ENCODE measurements at regions not wholly inside any gene's neighbourhood (a gene's known extent, or its start where the extent isn't known, plus 50 kb on each side); places are given as distances from the start of the nearest gene placed in this dataset.

GRCh38 chr9:104980039-104980654 lies 52.2 kb upstream of the ABCA1 start:
- DNase-seq (ENCODE audit: low spot score in 2 of 2): no peak
- TF ChIP-seq, protein P1, sequence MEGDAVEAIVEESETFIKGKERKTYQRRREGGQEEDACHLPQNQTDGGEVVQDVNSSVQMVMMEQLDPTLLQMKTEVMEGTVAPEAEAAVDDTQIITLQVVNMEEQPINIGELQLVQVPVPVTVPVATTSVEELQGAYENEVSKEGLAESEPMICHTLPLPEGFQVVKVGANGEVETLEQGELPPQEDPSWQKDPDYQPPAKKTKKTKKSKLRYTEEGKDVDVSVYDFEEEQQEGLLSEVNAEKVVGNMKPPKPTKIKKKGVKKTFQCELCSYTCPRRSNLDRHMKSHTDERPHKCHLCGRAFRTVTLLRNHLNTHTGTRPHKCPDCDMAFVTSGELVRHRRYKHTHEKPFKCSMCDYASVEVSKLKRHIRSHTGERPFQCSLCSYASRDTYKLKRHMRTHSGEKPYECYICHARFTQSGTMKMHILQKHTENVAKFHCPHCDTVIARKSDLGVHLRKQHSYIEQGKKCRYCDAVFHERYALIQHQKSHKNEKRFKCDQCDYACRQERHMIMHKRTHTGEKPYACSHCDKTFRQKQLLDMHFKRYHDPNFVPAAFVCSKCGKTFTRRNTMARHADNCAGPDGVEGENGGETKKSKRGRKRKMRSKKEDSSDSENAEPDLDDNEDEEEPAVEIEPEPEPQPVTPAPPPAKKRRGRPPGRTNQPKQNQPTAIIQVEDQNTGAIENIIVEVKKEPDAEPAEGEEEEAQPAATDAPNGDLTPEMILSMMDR (IDR thresholded peaks at IDR 0.05): no peak
- TF ChIP-seq POLR2A (IDR thresholded peaks at IDR 0.05): no peak
- intact Hi-C loops (cut with DNase I; ENCODE audit: low total_unique reads): no loop called here
- H3K4me3 ChIP-seq (ENCODE audit: low read depth, poor library complexity, severe bottlenecking): no peak overlapping the region
- WGBS, 2 donors: 77 to 82% methylated on average over 5 of the region's 5 CpGs

- 93 to 95% methylated on average over 8 of the region's 8 CpGs for WGBS, 2 donors
- DNase-seq (ENCODE audit: low spot score in 2 of 2): no peak
- intact Hi-C loops (cut with DNase I; ENCODE audit: low total_unique reads): no loop called here
- H3K4me3 ChIP-seq (ENCODE audit: low read depth, poor library complexity, severe bottlenecking): no peak overlapping the region
- no peak for TF ChIP-seq POLR2A (IDR thresholded peaks at IDR 0.05)
- TF ChIP-seq, protein P1 (IDR thresholded peaks at IDR 0.05): no peak
Measured at GRCh38 chr9:104981543-104982129, 53.7 kb upstream of the ABCA1 start.

- intact Hi-C loops (cut with DNase I; ENCODE audit: low total_unique reads): no loop called here
Measured at GRCh38 chr9:104982543-104982942, 54.6 kb upstream of the ABCA1 start.

DNA sequence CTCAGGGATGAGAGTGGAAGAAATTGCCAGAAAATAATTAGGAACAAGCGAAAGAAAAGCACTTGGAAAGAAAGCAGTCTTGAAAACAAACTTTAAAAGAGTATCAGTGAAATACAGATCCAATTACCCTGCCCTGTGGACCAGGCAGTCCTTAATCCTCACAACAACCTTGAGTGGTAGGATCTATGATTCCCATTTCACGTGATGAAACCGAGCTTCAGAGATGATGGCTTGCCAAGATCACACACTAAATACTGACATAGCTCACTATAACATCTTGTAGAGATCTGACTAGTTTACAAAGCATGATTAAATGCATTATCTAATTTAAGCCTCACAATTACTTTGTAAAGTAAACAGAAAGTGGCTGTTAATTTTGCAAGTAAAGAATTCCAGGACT lies 55.5 kb upstream of the ABCA1 start:
- TF ChIP-seq POLR2A (IDR thresholded peaks at IDR 0.05): no peak
- TF ChIP-seq, protein P1 (IDR thresholded peaks at IDR 0.05): no peak
- DNase-seq (ENCODE audit: low spot score in 2 of 2): no peak
- intact Hi-C loops (cut with DNase I; ENCODE audit: low total_unique reads): no loop called here
- H3K4me3 ChIP-seq (ENCODE audit: low read depth, poor library complexity, severe bottlenecking): no peak overlapping the region
- WGBS, 2 donors: 47 to 60% methylated on average over 3 of the region's 3 CpGs

More at GRCh38 chr9:104982543-104982942, 54.6 kb upstream of the ABCA1 start:
- DNase-seq (ENCODE audit: low spot score in 2 of 2): no peak
- H3K4me3 ChIP-seq (ENCODE audit: low read depth, poor library complexity, severe bottlenecking): no peak overlapping the region
- no peak for TF ChIP-seq POLR2A (IDR thresholded peaks at IDR 0.05)
- TF ChIP-seq, protein P1 (IDR thresholded peaks at IDR 0.05): no peak
- WGBS, 2 donors: 73 to 74% methylated on average over 3 of the region's 3 CpGs

- no peak for TF ChIP-seq POLR2A (IDR thresholded peaks at IDR 0.05)
- TF ChIP-seq, protein P1 (IDR thresholded peaks at IDR 0.05): no peak
- no peak overlapping the region for H3K4me3 ChIP-seq (ENCODE audit: low read depth, poor library complexity, severe bottlenecking)
- intact Hi-C loops (cut with DNase I; ENCODE audit: low total_unique reads): no loop called here
- 70 to 78% methylated on average over 5 of the region's 5 CpGs for WGBS, 2 donors
- no peak for DNase-seq (ENCODE audit: low spot score in 2 of 2)
Measured at GRCh38 chr9:104984121-104984520, 56.2 kb upstream of the ABCA1 start.

DNA sequence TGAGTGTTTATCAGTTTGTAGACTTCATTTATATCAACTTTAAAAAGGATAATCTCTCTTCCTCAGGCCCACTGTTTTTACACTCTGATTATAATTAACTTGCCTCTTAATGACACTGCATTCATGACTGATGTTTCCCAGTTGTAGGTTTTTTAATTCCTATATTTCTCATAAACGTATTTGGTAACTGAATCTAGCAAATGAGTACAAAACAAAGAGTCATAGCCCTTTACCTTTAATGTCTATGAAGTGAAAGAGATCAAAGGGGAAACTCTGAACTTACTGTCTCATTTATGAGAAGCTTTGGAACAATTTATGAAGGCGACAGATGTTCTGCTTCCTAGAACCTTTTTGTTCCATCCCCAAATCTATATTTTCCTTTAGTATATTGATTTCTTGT lies 56.6 kb upstream of the ABCA1 start:
- intact Hi-C loops (cut with DNase I; ENCODE audit: low total_unique reads): no loop called here
- H3K4me3 ChIP-seq (ENCODE audit: low read depth, poor library complexity, severe bottlenecking): no peak overlapping the region
- TF ChIP-seq, protein P1 (IDR thresholded peaks at IDR 0.05): no peak
- no peak for TF ChIP-seq POLR2A (IDR thresholded peaks at IDR 0.05)
- 68 to 71% methylated on average over 2 of the region's 2 CpGs for WGBS, 2 donors
- DNase-seq (ENCODE audit: low spot score in 2 of 2): no peak

Data from lower leg skin (tissue), 4 donors.